SKM-1 treated with dmso at 0.1 percent for 144 hours (cell line): ENCODE measurements at regions not wholly inside any gene's neighbourhood (a gene's known extent, or its start where the extent isn't known, plus 50 kb on each side); places are given as distances from the start of the nearest gene placed in this dataset.

ENCODE experiments used
- DNase-seq: peaks from one replicate; lab custom pipeline; 2025; ENCODE audit not compliant: unreplicated experiment; lab: John Stamatoyannopoulos, UW

DNA sequence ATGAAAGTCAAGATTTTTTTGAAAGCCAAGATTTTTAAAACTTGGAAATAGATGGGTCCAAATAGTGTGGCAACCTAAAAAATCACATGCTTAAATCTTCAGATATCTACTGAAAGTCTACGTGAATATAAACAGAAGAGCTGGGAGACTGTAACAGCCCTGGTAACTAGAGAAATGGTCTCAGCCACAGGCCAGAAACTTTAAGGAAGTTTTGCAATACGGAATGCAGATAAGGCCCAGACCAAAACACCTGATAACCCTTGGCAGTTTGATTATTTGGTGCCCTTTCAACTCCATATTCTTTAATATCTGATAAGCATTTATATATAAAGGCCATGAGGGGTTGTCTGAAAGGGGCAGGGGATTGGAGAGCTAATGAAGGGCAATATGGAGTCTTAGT is 537.3 kb upstream of the TGFBR2 start:
- no peak for DNase-seq

DNA sequence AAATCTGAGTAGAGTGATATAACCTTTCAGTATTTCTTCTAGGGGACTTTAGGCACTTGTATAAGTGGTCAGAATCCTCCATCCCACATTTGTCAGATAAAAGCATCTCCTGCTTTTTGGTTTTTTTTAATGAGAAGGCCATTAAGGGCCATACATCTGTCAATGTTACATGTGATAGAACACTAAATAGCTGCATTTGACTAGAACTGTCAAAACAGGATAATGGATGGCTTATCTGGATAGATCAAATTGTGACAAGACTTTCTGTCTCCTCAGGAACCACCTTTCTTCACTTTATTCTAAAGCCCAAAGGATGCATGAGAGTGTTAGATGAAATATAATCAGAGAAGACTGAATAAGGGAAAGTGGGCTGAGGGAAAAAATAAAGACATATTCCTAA is 533.4 kb upstream of the TGFBR2 start:
- DNase-seq, result no peak

- no peak for DNase-seq
Measured at GRCh38 chr3:30073622-30074021, 532.8 kb upstream of the TGFBR2 start.

DNA sequence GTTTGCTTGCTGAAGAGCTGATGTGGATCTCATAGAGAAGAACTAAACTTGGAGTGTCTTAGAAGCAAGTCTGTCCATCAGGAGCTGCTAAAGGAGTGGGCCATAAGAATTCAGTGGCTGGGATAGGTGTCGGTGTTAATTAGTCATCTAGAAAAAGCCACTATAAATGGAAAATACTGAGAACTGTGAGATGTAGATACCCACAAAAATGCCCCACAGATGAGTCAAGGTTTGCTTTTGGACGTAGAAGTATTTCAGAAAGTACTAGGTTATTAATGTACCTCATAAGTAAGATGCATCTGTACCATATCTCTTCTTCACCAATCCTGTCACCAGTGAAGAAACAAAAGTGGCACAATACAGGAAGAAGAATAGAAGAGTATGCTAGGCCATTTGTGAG is 530.9 kb upstream of the TGFBR2 start:
- no peak for DNase-seq

DNA sequence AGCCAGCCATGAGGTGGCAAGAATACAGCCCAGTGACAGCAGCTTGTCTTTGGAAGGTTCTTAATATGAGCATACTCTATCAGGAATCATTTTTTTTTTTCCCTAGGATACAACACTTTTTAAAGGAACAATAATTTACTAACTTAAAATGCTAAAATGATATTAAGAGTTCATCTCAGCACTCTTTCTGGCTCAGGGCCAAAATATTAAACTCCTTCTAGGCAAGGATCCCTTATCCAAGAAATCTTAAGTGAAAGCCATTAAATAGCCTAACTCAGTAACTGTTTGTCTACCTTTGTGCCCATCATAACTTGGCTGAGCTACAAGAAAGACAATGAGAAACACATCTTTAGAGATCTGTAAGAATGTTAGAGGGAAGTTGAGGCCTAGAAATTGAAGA is 529.5 kb upstream of the TGFBR2 start:
- no peak for DNase-seq

DNA sequence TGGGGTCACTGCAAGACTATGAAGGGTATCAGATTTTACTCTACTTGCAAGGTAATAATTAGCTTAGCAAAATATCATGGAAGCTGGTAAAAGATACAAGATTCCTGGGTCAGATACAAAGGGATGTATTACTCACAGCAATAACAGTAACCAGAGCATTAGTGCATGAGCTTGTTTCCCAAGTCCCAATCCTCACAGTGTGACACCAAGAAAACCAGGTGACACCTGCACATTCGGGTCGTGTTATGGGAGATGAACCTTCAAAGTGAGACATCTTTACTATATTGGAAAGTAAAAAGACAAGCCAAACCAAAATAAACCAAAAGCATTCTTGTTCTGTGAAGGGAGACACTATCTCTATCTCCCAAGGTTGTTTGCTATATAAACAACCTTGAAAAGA is 528.7 kb upstream of the TGFBR2 start:
- no peak for DNase-seq

DNA sequence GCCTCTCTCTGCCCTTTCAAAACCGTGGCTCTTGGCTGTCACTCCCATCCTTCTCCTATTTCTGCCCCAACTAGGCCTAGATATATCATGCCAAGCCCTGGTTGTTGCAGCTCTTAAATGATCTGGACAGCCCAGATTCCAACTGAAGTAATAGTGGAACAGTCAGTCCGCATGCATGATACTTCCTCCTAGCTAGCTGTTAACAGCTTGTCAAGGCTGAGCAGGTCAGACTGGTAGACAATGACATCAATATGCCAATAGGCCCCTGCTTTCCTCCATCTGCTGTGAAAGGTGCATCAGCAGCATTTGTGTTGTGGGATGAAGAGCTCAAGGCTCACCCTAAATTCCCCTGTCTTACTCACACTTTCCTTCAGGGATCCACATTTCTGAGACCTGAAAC is 527.7 kb upstream of the TGFBR2 start:
- no peak for DNase-seq

- DNase-seq, result no peak
Measured at GRCh38 chr3:30081904-30082303, 524.5 kb upstream of the TGFBR2 start.

- no peak for DNase-seq
Measured at GRCh38 chr3:30082652-30083051, 523.7 kb upstream of the TGFBR2 start.

DNA sequence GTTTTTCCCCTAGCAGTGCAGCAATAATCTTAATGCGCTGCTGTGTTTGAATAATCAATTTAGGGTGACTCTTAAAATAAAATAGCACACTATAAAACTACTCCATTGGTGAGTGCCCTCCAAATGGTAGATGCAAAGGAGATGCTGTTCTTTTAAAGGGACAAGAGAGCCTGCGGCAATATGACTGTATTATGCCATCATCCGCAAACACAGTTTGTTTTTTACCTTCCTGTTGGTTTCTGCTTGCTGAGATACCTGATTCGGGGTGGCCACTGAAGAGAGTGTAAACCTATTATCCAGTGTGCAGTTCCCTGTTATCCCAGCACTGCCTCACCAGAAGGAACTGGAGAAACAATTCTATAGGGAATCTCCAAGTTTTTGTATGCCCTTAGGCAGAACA is 523.1 kb upstream of the TGFBR2 start:
- DNase-seq, result no peak

GRCh38 chr3:30084316-30084715 is 522.1 kb upstream of the TGFBR2 start:
- no peak for DNase-seq

- no peak for DNase-seq
Measured at GRCh38 chr3:30084971-30085403, 521.4 kb upstream of the TGFBR2 start.

GRCh38 chr3:30085486-30085885 is 520.9 kb upstream of the TGFBR2 start:
- no peak for DNase-seq

GRCh38 chr3:30091686-30092085 is 514.7 kb upstream of the TGFBR2 start:
- no peak for DNase-seq

GRCh38 chr3:30097022-30097650 is 509.3 kb upstream of the TGFBR2 start:
- DNase-seq, result no peak

GRCh38 chr3:30098243-30098642 is 508.2 kb upstream of the TGFBR2 start:
- DNase-seq, result no peak

DNA sequence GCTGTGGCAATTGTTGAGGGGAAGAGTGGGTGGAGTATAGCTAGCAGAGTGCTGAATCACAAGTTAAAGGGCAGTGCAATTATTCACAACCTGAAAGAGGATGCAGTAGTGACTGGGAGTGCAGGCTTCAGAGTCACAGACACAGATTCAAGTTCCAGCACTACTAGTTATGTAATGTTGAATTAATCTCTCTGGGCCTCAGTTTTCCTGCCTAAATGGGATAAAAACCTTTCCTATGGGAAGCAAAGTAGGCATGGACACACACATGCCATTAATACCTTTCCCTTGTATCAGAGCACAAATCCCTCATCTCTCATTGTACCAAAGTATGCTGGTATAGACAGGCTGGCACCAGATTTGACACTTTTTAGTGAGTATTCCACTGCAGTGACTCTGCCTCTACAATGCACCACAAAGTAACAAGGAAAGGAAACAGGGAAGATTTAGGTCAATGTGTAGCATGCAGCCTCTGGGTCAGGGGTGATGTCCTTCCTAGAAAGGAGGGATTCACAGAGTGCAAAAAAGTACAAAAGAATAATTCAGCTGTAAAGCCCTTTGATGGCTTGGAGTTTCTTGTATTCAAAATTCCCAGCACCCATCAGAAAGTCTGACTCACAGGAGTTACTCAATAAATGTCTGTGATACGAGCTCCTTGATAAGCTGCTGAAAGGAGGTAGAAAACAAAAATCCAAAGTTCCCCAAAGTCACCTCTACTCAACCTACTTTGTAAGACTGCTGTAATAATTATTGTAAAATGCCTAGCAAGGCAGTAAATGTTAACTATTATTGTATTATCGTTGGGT is 507.5 kb upstream of the TGFBR2 start:
- no peak for DNase-seq

- no peak for DNase-seq
Measured at GRCh38 chr3:30102356-30102755, 504.0 kb upstream of the TGFBR2 start.

DNA sequence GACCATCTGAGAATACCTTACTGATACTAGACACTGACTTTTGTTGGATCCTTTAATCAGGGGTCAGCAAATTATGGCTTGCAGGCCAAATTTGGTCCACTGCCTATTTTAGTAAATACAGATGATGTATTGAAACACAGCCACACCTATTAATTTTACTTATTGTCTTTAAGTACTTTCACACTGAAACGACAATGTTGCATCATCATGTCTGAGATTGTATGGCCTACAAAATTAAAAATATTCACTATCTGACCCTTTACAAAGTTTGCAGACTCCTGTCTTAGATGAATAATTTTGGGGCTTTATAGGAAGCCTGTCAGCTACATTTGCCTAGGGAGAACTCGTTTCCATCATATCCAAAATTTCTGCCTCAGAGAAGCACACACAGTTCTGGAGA is 503.2 kb upstream of the TGFBR2 start:
- no peak for DNase-seq

DNA sequence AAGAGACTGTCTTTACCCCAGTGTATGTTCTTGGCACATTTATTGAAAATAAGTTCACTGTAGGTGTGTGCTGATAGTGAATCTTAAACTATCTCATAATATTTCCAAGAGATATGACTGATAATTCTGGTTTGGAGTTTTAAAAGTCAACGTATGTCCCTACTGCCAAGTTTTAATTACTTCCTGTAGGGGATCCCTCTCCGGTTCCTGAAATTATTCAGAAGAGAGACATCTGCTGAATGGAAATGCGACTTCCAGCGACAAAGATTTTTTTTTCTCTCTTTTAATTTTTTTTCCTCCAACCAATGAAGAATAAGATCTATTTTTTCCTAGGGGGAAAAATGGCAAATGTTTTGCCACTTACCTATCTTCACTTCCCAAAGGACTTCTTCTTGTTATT is 498.9 kb upstream of the TGFBR2 start:
- DNase-seq, result no peak

- DNase-seq, result no peak
Measured at GRCh38 chr3:30112411-30112810, 494.0 kb upstream of the TGFBR2 start.

GRCh38 chr3:30112902-30113484 is 493.4 kb upstream of the TGFBR2 start:
- DNase-seq, result peak; percentile 50
